Skeletal muscle satellite cell (primary cell): ENCODE measurements at regions not wholly inside any gene's neighbourhood (a gene's known extent, or its start where the extent isn't known, plus 50 kb on each side); places are given as distances from the start of the nearest gene placed in this dataset.
"Not testable (repeated sequence)": the region's sequence is repeated elsewhere in the genome, so short reads cannot be mapped to it uniquely, and the experiment has no call there.

Experiments used
- H3K27me3 ChIP-seq: 2 replicates; pipeline ENCODE4 v1.7.0; 2013; ENCODE audit warnings: low read length; ENCODE audit not compliant: control insufficient read depth, insufficient read depth
- H3K36me3 ChIP-seq: 2 replicates; pipeline ENCODE4 v1.7.0; 2013; ENCODE audit warnings: mild to moderate bottlenecking, control low read depth, low read length; ENCODE audit not compliant: insufficient read depth
- H3K4me1 ChIP-seq: 2 replicates; pipeline ENCODE4 v1.7.0; 2013; ENCODE audit warnings: low read length; ENCODE audit not compliant: control insufficient read depth, insufficient read depth
- H3K4me2 ChIP-seq: 2 replicates; pipeline ENCODE4 v1.7.0; 2013; ENCODE audit warnings: mild to moderate bottlenecking, low read length
- H3K4me3 ChIP-seq: 2 replicates; pipeline ENCODE4 v1.7.0; 2013; ENCODE audit warnings: low read length
- H3K9ac ChIP-seq: 2 replicates; pipeline ENCODE4 v1.7.0; 2013; ENCODE audit warnings: mild to moderate bottlenecking, low read depth, low read length, moderate library complexity
- H3K9me3 ChIP-seq: replicated peaks from 2 replicates; pipeline ENCODE4 v1.7.0; 2013; ENCODE audit warnings: mild to moderate bottlenecking, control low read depth, low read length

- Histone ChIP-seq H3K9me3 (peaks cover 10% of the 10 kb centered on the region), H3K4me2 (no peak overlapping the region), H3K27me3 (no peaks in the 10 kb centered on the region), H3K9ac (no peak overlapping the region), H3K36me3 (no peaks in the 10 kb centered on the region), H3K4me3 (no peak overlapping the region), H3K4me1 (no peaks in the 10 kb centered on the region)
Observed at GRCh38 chr22:48621085-48621484, 1206.6 kb downstream of the BRD1 start.

GRCh38 chr22:48620460-48620859 lies 1207.2 kb downstream of the BRD1 start:
- not testable (repeated sequence) for H3K4me3 ChIP-seq, H3K36me3 ChIP-seq, H3K4me1 ChIP-seq, H3K4me2 ChIP-seq, H3K27me3 ChIP-seq, H3K9ac ChIP-seq, H3K9me3 ChIP-seq

GRCh38 chr22:48619721-48620120 lies 1208.0 kb downstream of the BRD1 start:
- Histone ChIP-seq H3K4me2 (no peak overlapping the region), H3K27me3 (no peaks in the 10 kb centered on the region), H3K9me3 (peaks cover 7% of the 10 kb centered on the region), H3K36me3 (no peaks in the 10 kb centered on the region), H3K4me3 (no peak overlapping the region), H3K9ac (no peak overlapping the region), H3K4me1 (no peaks in the 10 kb centered on the region)

GRCh38 chr22:48618326-48618725 lies 1209.3 kb downstream of the BRD1 start:
- Histone ChIP-seq H3K4me1 (no peaks in the 10 kb centered on the region), H3K9me3 (peaks cover 9% of the 10 kb centered on the region), H3K4me2 (no peak overlapping the region), H3K4me3 (no peak overlapping the region), H3K27me3 (no peaks in the 10 kb centered on the region), H3K36me3 (no peaks in the 10 kb centered on the region), H3K9ac (no peak overlapping the region)

DNA sequence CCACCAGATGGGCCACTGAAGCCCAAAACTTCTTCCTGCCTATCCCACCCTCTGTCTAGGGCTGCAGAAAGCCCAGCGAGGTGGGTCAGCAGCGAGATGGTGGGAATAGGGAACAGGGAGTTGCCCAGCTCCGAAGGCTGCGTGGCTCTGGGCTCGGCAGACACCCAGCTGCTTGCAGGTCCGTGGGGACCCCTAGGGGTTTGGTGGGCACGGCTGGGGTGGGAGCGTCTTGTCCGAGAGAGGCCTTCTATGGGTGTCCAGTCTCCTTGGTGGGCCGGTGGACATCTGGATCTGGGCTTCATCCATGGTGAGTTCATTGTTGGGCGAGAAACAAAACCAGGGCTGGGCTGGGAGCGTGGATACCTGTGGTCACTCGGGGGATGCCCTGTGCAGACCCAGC lies 1211.0 kb downstream of the BRD1 start:
- Histone ChIP-seq H3K9ac (no peak overlapping the region), H3K36me3 (no peaks in the 10 kb centered on the region), H3K9me3 (peaks cover 13% of the 10 kb centered on the region), H3K4me2 (no peak overlapping the region), H3K4me3 (no peak overlapping the region), H3K27me3 (no peaks in the 10 kb centered on the region), H3K4me1 (no peaks in the 10 kb centered on the region)

DNA sequence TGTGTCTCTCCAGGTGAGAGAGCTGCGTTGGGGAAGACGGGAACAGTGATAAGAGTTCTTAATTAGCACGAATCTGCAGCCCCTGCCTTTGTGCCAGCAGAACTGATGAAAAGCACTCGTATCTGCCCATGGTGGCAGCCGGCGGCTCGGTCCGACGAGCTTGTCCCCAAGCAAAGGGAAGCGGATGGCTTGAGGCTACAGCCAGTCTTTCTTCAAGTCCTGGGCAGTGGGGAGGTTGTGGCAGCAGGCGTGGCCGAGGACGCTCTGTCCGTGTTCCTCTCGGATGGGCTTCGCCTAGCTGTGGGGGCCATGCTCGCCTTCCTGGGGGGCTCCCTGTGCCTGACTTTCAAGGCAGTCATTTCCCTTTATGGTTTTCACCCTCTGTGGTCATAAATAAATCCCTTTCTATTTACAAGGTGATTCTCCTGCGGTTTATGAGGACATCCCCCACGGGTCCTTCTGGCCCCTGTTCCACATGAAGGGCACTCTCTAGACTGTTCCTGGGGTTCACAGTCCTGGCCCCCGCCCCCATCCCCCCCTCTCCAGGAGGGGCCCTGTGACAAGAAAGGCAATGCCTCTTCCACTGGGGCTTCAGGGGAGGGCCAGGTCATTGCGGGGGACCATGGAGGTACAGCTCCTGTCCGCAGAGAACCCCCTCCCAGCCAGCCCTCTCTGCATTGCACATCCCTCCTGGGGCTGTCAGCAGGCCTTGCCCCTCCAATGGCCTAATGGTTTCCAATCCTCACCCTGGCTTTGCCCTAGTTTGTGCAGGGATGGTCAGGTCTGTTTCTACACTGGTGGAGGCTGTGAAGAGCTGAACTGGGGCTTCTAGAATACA lies 1212.3 kb downstream of the BRD1 start:
- Histone ChIP-seq H3K4me2 (no peak overlapping the region), H3K9me3 (peaks cover 13% of the 10 kb centered on the region), H3K4me1 (no peaks in the 10 kb centered on the region), H3K36me3 (no peaks in the 10 kb centered on the region), H3K9ac (no peak overlapping the region), H3K27me3 (no peaks in the 10 kb centered on the region), H3K4me3 (no peak overlapping the region)

- Histone ChIP-seq H3K4me1 (no peaks in the 10 kb centered on the region), H3K27me3 (no peaks in the 10 kb centered on the region), H3K4me3 (no peak overlapping the region), H3K4me2 (no peak overlapping the region), H3K36me3 (no peaks in the 10 kb centered on the region), H3K9me3 (peaks cover 13% of the 10 kb centered on the region), H3K9ac (no peak overlapping the region)
Observed at GRCh38 chr22:48613566-48614200, 1214.0 kb downstream of the BRD1 start.

- Histone ChIP-seq H3K4me1 (no peaks in the 10 kb centered on the region), H3K9me3 (peaks cover 8% of the 10 kb centered on the region), H3K4me2 (no peak overlapping the region), H3K36me3 (no peaks in the 10 kb centered on the region), H3K9ac (no peak overlapping the region), H3K4me3 (no peak overlapping the region), H3K27me3 (no peaks in the 10 kb centered on the region)
Observed at GRCh38 chr22:48612077-48612995, 1215.3 kb downstream of the BRD1 start.

DNA sequence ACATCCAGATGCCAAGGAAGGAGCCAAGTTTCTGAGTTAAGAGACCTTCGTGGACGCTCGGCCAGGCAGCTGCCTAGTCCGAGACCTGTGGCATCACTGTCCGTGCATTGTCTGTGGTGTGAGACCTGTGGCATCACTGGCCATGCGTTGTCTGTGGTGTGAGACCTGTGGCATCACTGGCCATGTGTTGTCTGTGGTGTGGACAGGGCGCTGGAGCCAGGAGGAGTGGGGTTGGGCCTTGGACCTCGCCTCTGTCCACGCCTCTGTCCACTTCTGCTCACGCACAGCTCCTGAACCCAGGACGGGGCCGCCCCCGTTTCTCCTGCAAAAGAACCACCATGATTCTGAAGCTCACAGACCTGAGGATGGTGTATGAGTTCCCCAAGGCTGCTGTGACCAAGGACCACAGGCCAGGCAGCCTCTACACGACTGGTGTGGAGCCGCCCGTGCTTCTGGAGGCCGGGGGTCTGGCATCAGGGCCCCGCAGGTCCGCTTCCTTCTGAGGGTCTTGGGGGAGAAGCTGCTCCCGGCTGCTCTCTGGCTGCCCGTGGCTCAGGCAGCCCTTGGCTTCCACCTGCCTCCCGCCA lies 1218.3 kb downstream of the BRD1 start:
- no peak overlapping the region for H3K9ac ChIP-seq
- H3K4me3 ChIP-seq: no peak overlapping the region
- H3K4me1 ChIP-seq: no peaks in the 10 kb centered on the region
- H3K27me3 ChIP-seq: no peaks in the 10 kb centered on the region
- H3K9me3 ChIP-seq: peaks cover 14% of the 10 kb centered on the region
- H3K4me2 ChIP-seq: no peak overlapping the region
- H3K36me3 ChIP-seq: no peaks in the 10 kb centered on the region

DNA sequence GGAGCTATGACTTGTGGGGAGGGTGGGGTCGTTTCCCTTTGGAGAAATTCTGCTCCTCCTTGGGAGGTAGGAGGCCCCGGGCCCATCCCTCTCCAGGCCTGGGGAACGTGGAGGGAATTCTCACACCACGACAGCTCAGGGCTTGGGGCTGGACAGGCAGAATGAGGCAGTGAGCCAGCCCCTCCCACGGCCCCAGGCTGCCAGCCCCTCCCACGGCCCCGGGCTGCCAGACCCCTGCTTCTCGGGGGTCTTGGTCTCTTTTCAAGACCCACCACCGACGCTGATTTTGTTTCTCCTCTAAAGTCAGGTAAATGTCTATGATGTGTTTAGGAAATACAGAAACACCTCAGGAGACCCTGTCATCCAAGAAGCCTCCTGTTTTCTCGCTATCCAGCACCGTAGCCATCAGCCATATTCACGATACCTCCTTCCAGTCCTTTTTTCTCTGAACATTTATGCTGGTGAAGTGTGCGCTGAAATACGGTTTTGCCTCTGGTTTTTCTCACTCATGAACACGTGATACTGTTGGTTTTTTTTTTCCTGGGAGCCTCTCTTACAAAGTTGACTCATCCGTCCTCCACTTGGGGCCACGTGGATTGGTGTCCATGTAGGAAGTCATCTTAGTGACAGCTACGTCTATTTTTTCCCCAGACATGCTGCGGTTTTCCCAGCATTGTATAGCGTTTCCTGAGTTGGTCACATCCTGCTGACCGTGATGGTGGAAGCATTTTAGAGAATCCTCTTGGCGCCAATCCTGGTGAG lies 1219.6 kb downstream of the BRD1 start:
- no peaks in the 10 kb centered on the region for H3K36me3 ChIP-seq
- no peak overlapping the region for H3K9ac ChIP-seq
- H3K27me3 ChIP-seq: no peaks in the 10 kb centered on the region
- H3K4me1 ChIP-seq: no peaks in the 10 kb centered on the region
- H3K4me2 ChIP-seq: no peak overlapping the region
- H3K4me3 ChIP-seq: no peak overlapping the region
- H3K9me3 ChIP-seq: peaks cover 14% of the 10 kb centered on the region
